Esophagus squamous epithelium (tissue), 5 donors: ENCODE measurements at regions not wholly inside any gene's neighbourhood (a gene's known extent, or its start where the extent isn't known, plus 50 kb on each side); places are given as distances from the start of the nearest gene placed in this dataset.

ENCODE experiments used
- DNase-seq: peaks from one replicate; lab custom pipeline; 2025; lab: John Stamatoyannopoulos, UW
- H3K27ac ChIP-seq, 4 donors: fragments of 200-600 bp; sonication (generic); one replicate each; pipeline ENCODE4 v1.5.1; 2016 to 2019; ENCODE audit warnings: mild to moderate bottlenecking in 1 of 4
- H3K27me3 ChIP-seq, 4 donors: fragments of 200-600 bp; sonication (generic); 1 replicate in 3 of 4; 2 replicates in 1 of 4; pipeline versions ENCODE4 v1.5.1 to v1.6.0; 2017 to 2021; ENCODE audit warnings: antibody characterized with exemption in 1 of 4
- H3K36me3 ChIP-seq, 3 donors: fragments of 200-600 bp; sonication (generic); one replicate each; pipeline ENCODE4 v1.5.1; 2016 to 2019
- H3K4me1 ChIP-seq, 3 donors: fragments of 200-600 bp; sonication (generic); one replicate each; pipeline ENCODE4 v1.5.1; 2017 to 2019
- H3K4me3 ChIP-seq, 4 donors: fragments of 200-600 bp; sonication (generic); 1 replicate in 3 of 4; 2 replicates in 1 of 4; pipeline ENCODE4 v1.5.1; 2016 to 2019; ENCODE audit warnings: mild to moderate bottlenecking in 2 of 4, moderate library complexity in 1 of 4
- H3K9me3 ChIP-seq, 3 donors: fragments of 200-600 bp; sonication (generic); one replicate each; pipeline ENCODE4 v1.5.1; 2016 to 2019
- CTCF ChIP-seq, 6 experiments: fragments of 450-650 bp in 4 of 6; fragments of 200-600 bp in 2 of 6; sonication (generic) in 2 of 6; IDR thresholded peaks; one replicate each; pipeline ENCODE4 v1.5.1; 2016 to 2019; ENCODE audit warnings: antibody characterized with exemption in 6 of 6, mild to moderate bottlenecking in 4 of 6, moderate library complexity in 4 of 6
- POLR2A ChIP-seq, 4 donors: fragments of 450-650 bp; IDR thresholded peaks; one replicate each; pipeline ENCODE4 v1.6.1; 2017; ENCODE audit warnings: antibody characterized with exemption in 4 of 4, mild to moderate bottlenecking in 4 of 4, moderate library complexity in 3 of 4
- WGBS, 2 donors: methylation state at CpG; one replicate each; pipeline ENCODE4 v1.1.5; 2018; 5-methylcytosine and 5-hydroxymethylcytosine counted together
- intact Hi-C: fragments of 100-400 bp; cut with DNase I; formaldehyde crosslinking; loops from one replicate; pipeline ENCODE4 v1.15.0; 2022
- donor health status: DM: yes; HTN: yes; CAD: no.

- H3K9me3 ChIP-seq, result no peaks in the 10 kb centered on the region
- H3K36me3 ChIP-seq, result no peaks in the 10 kb centered on the region
- intact Hi-C loops, result no loop called here
- no peak for TF ChIP-seq CTCF (IDR thresholded peaks at IDR 0.05)
- no peak for TF ChIP-seq POLR2A (IDR thresholded peaks at IDR 0.05)
- no peaks in the 10 kb centered on the region for H3K4me1 ChIP-seq
- no peak overlapping the region for H3K27ac ChIP-seq
- no peak for DNase-seq
- no peak overlapping the region for H3K4me3 ChIP-seq
- no peaks in the 10 kb centered on the region for H3K27me3 ChIP-seq
- WGBS, 2 donors, result 44% methylated on average over 1 of the region's 1 CpG
Measured at GRCh38 chr1:164472841-164473240, 86.1 kb upstream of the PBX1 start.

DNA sequence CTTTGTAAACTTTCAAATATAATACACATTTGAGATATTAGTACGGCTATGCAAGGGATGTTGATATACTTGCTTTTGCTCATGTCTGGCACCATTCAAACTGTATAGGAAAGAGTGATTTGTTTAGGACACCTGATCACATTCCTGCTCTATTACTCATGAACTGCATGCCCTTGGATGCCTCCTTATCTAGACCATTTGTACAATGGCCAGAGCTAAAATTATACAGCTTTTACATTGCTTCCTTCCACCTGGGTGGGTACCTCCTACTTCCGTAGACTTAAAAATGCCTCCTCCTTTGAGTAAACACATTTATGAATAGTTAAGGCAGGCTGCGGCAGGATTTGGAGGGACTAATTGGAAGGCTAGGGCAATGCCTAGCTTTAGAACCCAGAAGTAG lies 85.4 kb upstream of the PBX1 start:
- Histone ChIP-seq H3K4me3 (no peak overlapping the region), H3K9me3 (no peaks in the 10 kb centered on the region), H3K27ac (no peak overlapping the region), H3K4me1 (no peaks in the 10 kb centered on the region), H3K27me3 (no peaks in the 10 kb centered on the region), H3K36me3 (no peaks in the 10 kb centered on the region)
- WGBS, 2 donors, result 22 to 31% methylated on average over 3 of the region's 3 CpGs
- TF ChIP-seq POLR2A (IDR thresholded peaks at IDR 0.05) (no peak), CTCF (IDR thresholded peaks at IDR 0.05) (no peak)
- no peak for DNase-seq
- intact Hi-C loops, result no loop called here

GRCh38 chr1:164475834-164476233 lies 83.2 kb upstream of the PBX1 start:
- intact Hi-C loops, result no loop called here
- no peaks in the 10 kb centered on the region for H3K9me3 ChIP-seq
- no peak for DNase-seq
- H3K4me3 ChIP-seq, result no peak overlapping the region
- H3K4me1 ChIP-seq, result no peaks in the 10 kb centered on the region
- 86 to 90% methylated on average over 7 of the region's 7 CpGs for WGBS, 2 donors
- no peaks in the 10 kb centered on the region for H3K27me3 ChIP-seq
- H3K36me3 ChIP-seq, result no peaks in the 10 kb centered on the region
- no peak overlapping the region for H3K27ac ChIP-seq
- TF ChIP-seq POLR2A (IDR thresholded peaks at IDR 0.05) (no peak), CTCF (IDR thresholded peaks at IDR 0.05) (no peak)

DNA sequence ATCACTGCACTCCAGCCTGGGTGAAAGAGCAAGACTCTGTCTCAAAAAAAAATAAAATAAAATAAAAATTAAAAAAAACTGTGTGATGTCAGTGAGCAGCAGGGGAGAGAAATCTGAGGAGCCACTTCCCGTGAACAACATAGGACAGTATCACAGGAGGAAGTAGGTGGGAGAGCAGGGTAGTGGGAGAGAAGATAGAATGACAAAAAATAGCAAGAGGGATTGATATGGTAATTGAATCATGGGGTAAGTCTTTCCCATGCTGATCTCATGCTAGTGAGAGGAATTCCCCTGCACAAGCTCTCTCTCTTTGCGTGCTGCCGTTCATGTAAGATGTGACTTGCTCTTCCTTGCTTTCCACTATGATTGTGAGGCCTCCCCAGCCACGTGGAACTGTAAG lies 81.6 kb upstream of the PBX1 start:
- Histone ChIP-seq H3K36me3 (no peaks in the 10 kb centered on the region), H3K9me3 (no peaks in the 10 kb centered on the region), H3K27ac (no peak overlapping the region), H3K4me3 (no peak overlapping the region), H3K27me3 (no peaks in the 10 kb centered on the region), H3K4me1 (no peaks in the 10 kb centered on the region)
- TF ChIP-seq POLR2A (IDR thresholded peaks at IDR 0.05), result no peak
- no peak for TF ChIP-seq CTCF (IDR thresholded peaks at IDR 0.05)
- DNase-seq, result no peak
- intact Hi-C loops, result no loop called here
- 86 to 90% methylated on average over 4 of the region's 4 CpGs for WGBS, 2 donors

GRCh38 chr1:164479242-164479641 lies 79.7 kb upstream of the PBX1 start:
- 60 to 91% methylated on average over 1 of the region's 1 CpG for WGBS, 2 donors
- no peak for DNase-seq
- H3K4me1 ChIP-seq, result no peaks in the 10 kb centered on the region

More at GRCh38 chr1:164479242-164479641, 79.7 kb upstream of the PBX1 start:
- Histone ChIP-seq H3K27ac (no peak overlapping the region), H3K36me3 (no peaks in the 10 kb centered on the region), H3K9me3 (no peaks in the 10 kb centered on the region), H3K4me3 (no peak overlapping the region), H3K27me3 (no peaks in the 10 kb centered on the region)
- no peak for TF ChIP-seq CTCF (IDR thresholded peaks at IDR 0.05)
- intact Hi-C loops, result no loop called here
